ENCODE measurements at regions not wholly inside any gene's neighbourhood (a gene's known extent, or its start where the extent isn't known, plus 50 kb on each side); places are given as distances from the start of the nearest gene placed in this dataset.

- DNase-seq: peak in 1 of 42 donors; percentile 27
- intact Hi-C loops (cut with DNase I): no loop called here
These were observed 180.6 kb upstream of the HDAC4 start for GRCh38 chr2:239581352-239581901.

GRCh38 chr2:239580199-239580527 lies 179.3 kb upstream of the HDAC4 start:
- intact Hi-C loops (cut with DNase I): no loop called here
- no peak for DNase-seq

GRCh38 chr2:239579524-239580198 lies 178.8 kb upstream of the HDAC4 start:
- intact Hi-C loops (cut with DNase I): no loop called here
- peak in 1 of 42 donors; percentile 15 for DNase-seq

GRCh38 chr2:239579081-239579480 lies 178.3 kb upstream of the HDAC4 start:
- intact Hi-C loops (cut with DNase I): no loop called here
- DNase-seq: no peak

GRCh38 chr2:239578381-239578780 lies 177.6 kb upstream of the HDAC4 start:
- no peak for DNase-seq
- intact Hi-C loops (cut with DNase I): no loop called here

GRCh38 chr2:239577935-239578334 lies 177.1 kb upstream of the HDAC4 start:
- intact Hi-C loops (cut with DNase I): no loop called here
- no peak for DNase-seq

GRCh38 chr2:239576784-239577685 lies 176.2 kb upstream of the HDAC4 start:
- intact Hi-C loops (cut with DNase I): no loop called here
- no peak for DNase-seq

GRCh38 chr2:239575931-239576445 lies 175.2 kb upstream of the HDAC4 start:
- DNase-seq: no peak
- intact Hi-C loops (cut with DNase I): no loop called here

- peak in 10 of 42 donors; percentile 13 to 53 (median 30) for DNase-seq
- intact Hi-C loops (cut with DNase I): no loop called here
These were observed 173.8 kb upstream of the HDAC4 start for GRCh38 chr2:239574434-239575156.

- no peak for DNase-seq
- intact Hi-C loops (cut with DNase I): no loop called here
These were observed 173.2 kb upstream of the HDAC4 start for GRCh38 chr2:239574054-239574433.

- intact Hi-C loops (cut with DNase I): no loop called here
These were observed 170.2 kb upstream of the HDAC4 start for GRCh38 chr2:239570971-239571520.

GRCh38 chr2:239570216-239570925 lies 169.6 kb upstream of the HDAC4 start:
- intact Hi-C loops (cut with DNase I): no loop called here
- DNase-seq: no peak

More at GRCh38 chr2:239570971-239571520, 170.2 kb upstream of the HDAC4 start:
- DNase-seq: peak in 1 of 42 donors; percentile 17

- intact Hi-C loops (cut with DNase I): no loop called here
- DNase-seq: peak in 39 of 42 donors; percentile 24 to 92 (median 65)
These were observed 168.7 kb upstream of the HDAC4 start for GRCh38 chr2:239569401-239570090.

- DNase-seq: no peak
- intact Hi-C loops (cut with DNase I): no loop called here
These were observed 167.8 kb upstream of the HDAC4 start for GRCh38 chr2:239568601-239569000.

GRCh38 chr2:239567786-239568185 lies 167.0 kb upstream of the HDAC4 start:
- intact Hi-C loops (cut with DNase I): no loop called here
- DNase-seq: no peak

GRCh38 chr2:239566995-239567568 lies 166.3 kb upstream of the HDAC4 start:
- intact Hi-C loops (cut with DNase I): no loop called here

GRCh38 chr2:239566162-239566994 lies 165.6 kb upstream of the HDAC4 start:
- intact Hi-C loops (cut with DNase I): no loop called here
- DNase-seq: peak in 3 of 42 donors; percentile 7 to 10 (median 7)

More at GRCh38 chr2:239566995-239567568, 166.3 kb upstream of the HDAC4 start:
- no peak for DNase-seq

Data from head of caudate nucleus (tissue), 42 donors.